ENCODE measurements at regions not wholly inside any gene's neighbourhood (a gene's known extent, or its start where the extent isn't known, plus 50 kb on each side); places are given as distances from the start of the nearest gene placed in this dataset.

- no peak for TF ChIP-seq CTCF (IDR thresholded peaks at IDR 0.05; ENCODE audit: low read depth, low read length)
- no peak for DNase-seq (ENCODE audit: low read depth in 2 of 2)
- H3K4me3 ChIP-seq (replicated peaks in 1 of 2; ENCODE audit: low read depth in 2 of 2, low read length in 2 of 2): no peak overlapping the region
Measured at GRCh38 chr10:124346831-124347230, 71.9 kb downstream of the OAT start.

GRCh38 chr10:124345521-124345920 lies 73.2 kb downstream of the OAT start:
- H3K4me3 ChIP-seq (replicated peaks in 1 of 2; ENCODE audit: low read depth in 2 of 2, low read length in 2 of 2): no peak overlapping the region
- TF ChIP-seq CTCF (IDR thresholded peaks at IDR 0.05; ENCODE audit: low read depth, low read length): no peak
- DNase-seq (ENCODE audit: low read depth in 2 of 2): no peak

- DNase-seq (ENCODE audit: low read depth in 2 of 2): no peak
- H3K4me3 ChIP-seq (replicated peaks in 1 of 2; ENCODE audit: low read depth in 2 of 2, low read length in 2 of 2): no peak overlapping the region
- no peak for TF ChIP-seq CTCF (IDR thresholded peaks at IDR 0.05; ENCODE audit: low read depth, low read length)
Measured at GRCh38 chr10:124344931-124345330, 73.8 kb downstream of the OAT start.

GRCh38 chr10:124344266-124344590 lies 74.5 kb downstream of the OAT start:
- DNase-seq (ENCODE audit: low read depth in 2 of 2): no peak
- no peak overlapping the region for H3K4me3 ChIP-seq (replicated peaks in 1 of 2; ENCODE audit: low read depth in 2 of 2, low read length in 2 of 2)
- no peak for TF ChIP-seq CTCF (IDR thresholded peaks at IDR 0.05; ENCODE audit: low read depth, low read length)

- no peak overlapping the region for H3K4me3 ChIP-seq (replicated peaks in 1 of 2; ENCODE audit: low read depth in 2 of 2, low read length in 2 of 2)
- DNase-seq (ENCODE audit: low read depth in 2 of 2): no peak
- TF ChIP-seq CTCF (IDR thresholded peaks at IDR 0.05; ENCODE audit: low read depth, low read length): no peak
Measured at GRCh38 chr10:124343351-124344265, 75.1 kb downstream of the OAT start.

- no peak for DNase-seq (ENCODE audit: low read depth in 2 of 2)
- H3K4me3 ChIP-seq (replicated peaks in 1 of 2; ENCODE audit: low read depth in 2 of 2, low read length in 2 of 2): no peak overlapping the region
- no peak for TF ChIP-seq CTCF (IDR thresholded peaks at IDR 0.05; ENCODE audit: low read depth, low read length)
Measured at GRCh38 chr10:124342821-124343170, 75.9 kb downstream of the OAT start.
